ENCODE measurements at regions not wholly inside any gene's neighbourhood (a gene's known extent, or its start where the extent isn't known, plus 50 kb on each side); places are given as distances from the start of the nearest gene placed in this dataset.

DNA sequence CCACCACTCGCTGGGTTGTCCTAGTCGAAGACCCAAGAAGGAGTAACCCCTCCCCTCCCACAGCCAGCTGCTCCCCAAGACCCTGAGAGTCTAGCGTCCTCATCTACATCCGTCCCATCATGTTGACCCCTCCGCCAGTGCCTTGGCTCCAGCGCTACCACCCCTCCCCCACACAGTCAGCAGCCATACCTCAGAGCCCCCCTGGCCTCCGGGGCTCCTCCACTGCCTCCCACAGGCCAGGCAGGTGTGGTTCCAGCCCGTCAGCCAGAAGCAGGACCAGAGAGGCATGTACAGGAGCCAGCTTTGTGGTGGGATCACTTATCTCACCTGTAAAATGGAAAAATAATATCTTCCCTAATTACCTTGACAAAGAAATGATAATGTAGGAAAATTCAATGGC is 51.5 kb upstream of the PHF21B start:
- DNase-seq (ENCODE audit: low spot score): no peak
- H3K27me3 Mint-ChIP-seq (ENCODE audit: unreplicated experiment): no peaks in the 10 kb centered on the region
- no peaks in the 10 kb centered on the region for H3K9me3 Mint-ChIP-seq (ENCODE audit: unreplicated experiment)
- no peak overlapping the region for H3K4me3 Mint-ChIP-seq (ENCODE audit: unreplicated experiment)
- no peak overlapping the region for H3K27ac Mint-ChIP-seq (ENCODE audit: unreplicated experiment)
- TF ChIP-seq, protein P1, sequence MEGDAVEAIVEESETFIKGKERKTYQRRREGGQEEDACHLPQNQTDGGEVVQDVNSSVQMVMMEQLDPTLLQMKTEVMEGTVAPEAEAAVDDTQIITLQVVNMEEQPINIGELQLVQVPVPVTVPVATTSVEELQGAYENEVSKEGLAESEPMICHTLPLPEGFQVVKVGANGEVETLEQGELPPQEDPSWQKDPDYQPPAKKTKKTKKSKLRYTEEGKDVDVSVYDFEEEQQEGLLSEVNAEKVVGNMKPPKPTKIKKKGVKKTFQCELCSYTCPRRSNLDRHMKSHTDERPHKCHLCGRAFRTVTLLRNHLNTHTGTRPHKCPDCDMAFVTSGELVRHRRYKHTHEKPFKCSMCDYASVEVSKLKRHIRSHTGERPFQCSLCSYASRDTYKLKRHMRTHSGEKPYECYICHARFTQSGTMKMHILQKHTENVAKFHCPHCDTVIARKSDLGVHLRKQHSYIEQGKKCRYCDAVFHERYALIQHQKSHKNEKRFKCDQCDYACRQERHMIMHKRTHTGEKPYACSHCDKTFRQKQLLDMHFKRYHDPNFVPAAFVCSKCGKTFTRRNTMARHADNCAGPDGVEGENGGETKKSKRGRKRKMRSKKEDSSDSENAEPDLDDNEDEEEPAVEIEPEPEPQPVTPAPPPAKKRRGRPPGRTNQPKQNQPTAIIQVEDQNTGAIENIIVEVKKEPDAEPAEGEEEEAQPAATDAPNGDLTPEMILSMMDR (IDR thresholded peaks at IDR 0.05; ENCODE audit: unreplicated experiment): no peak
- H3K4me1 Mint-ChIP-seq (ENCODE audit: unreplicated experiment): no peaks in the 10 kb centered on the region
- H3K36me3 Mint-ChIP-seq (ENCODE audit: low read depth, unreplicated experiment): no peaks in the 10 kb centered on the region

DNA sequence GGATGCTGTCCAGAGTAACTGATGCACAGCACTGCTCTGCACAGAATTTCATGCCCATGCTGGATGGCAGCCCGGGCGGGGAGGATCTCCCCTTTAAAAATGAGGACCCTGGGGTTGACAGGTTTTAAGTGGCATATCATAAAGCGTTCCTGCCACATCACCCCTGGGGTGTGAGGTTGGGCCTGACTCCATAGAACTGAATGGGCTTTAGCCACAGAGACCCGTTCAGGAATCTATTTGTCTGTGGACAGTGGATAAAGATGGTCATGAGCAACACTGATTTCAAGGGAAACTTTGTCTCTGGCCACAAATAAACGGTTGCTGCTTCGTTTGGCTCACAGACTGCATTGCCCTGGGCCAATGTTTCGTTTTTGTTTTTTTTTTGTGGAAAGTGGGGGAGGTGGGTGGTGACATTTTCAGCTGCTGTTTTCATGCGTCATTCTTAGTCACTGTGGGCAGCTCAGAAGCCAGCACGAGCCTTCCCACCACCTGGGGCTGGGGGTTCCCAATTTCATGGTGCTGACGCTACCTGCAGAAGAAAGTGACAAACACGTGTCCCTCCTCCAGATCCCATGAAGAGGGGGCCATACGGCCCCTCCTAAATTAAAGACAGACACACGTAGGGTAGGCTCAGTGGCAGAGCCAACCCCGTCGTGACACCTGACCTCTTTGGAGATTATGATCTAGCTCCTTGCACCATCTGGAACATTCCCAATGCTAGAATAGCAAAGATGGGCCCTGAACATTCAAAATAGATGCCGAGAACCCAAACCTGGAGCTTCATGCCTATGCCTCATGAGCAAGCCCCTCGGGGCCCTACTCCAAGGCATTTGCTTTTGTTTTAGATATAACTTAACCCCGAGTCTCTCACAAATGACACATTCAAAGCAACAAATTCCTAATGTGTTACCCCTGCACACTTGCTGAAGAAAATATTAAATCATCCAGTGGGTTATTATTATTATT is 54.8 kb upstream of the PHF21B start:
- Mint-ChIP-seq H3K4me3 (ENCODE audit: unreplicated experiment) (no peak overlapping the region), H3K9me3 (ENCODE audit: unreplicated experiment) (no peaks in the 10 kb centered on the region), H3K27me3 (ENCODE audit: unreplicated experiment) (no peaks in the 10 kb centered on the region), H3K36me3 (ENCODE audit: low read depth, unreplicated experiment) (peaks cover 3% of the 10 kb centered on the region), H3K4me1 (ENCODE audit: unreplicated experiment) (no peaks in the 10 kb centered on the region), H3K27ac (ENCODE audit: unreplicated experiment) (no peak overlapping the region)
- DNase-seq (ENCODE audit: low spot score): no peak
- TF ChIP-seq, protein P1 (IDR thresholded peaks at IDR 0.05; ENCODE audit: unreplicated experiment): no peak

DNA sequence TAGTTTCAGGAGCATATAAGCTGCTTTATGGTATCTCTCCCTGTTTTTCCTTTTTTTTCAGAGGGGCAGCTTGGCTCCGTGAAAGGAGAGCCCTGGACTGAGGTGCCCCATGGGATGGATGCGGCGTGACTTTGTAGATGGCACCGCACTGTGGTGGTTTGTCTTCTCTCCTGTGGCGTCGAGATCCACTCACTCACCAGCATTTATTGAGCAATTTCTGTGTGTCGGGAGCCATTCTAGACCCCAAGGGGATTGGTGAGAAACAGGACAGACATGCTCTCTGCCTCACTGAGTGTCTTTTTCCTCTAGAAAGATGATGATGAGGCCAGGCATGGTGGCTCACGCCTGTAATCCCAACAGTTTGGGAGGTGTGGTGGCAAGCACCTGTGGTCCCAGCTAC is 55.9 kb upstream of the PHF21B start:
- Mint-ChIP-seq H3K27ac (ENCODE audit: unreplicated experiment) (no peak overlapping the region), H3K9me3 (ENCODE audit: unreplicated experiment) (no peaks in the 10 kb centered on the region), H3K27me3 (ENCODE audit: unreplicated experiment) (no peaks in the 10 kb centered on the region), H3K36me3 (ENCODE audit: low read depth, unreplicated experiment) (peaks cover 3% of the 10 kb centered on the region), H3K4me3 (ENCODE audit: unreplicated experiment) (no peak overlapping the region), H3K4me1 (ENCODE audit: unreplicated experiment) (no peaks in the 10 kb centered on the region)
- DNase-seq (ENCODE audit: low spot score): no peak
- TF ChIP-seq, protein P1 (IDR thresholded peaks at IDR 0.05; ENCODE audit: unreplicated experiment): no peak

DNA sequence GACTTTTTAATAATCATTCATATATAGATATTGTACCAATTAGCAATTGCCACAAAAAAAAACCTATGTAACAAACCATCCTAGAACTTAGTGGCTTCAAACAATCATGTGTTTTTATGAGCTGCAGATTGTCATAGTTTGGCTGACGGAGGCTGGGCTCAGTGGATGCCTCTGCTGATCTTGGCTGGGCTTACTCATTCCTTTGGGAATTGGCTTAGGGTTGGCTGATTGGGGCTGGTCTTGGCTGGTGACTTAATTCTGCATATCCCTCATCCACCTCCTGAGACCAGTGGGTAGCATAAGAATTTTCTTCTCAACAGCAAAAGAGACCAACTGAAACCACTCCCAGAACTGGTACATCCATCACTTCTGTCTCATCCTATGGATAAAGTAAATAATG is 57.9 kb upstream of the PHF21B start:
- no peak for DNase-seq (ENCODE audit: low spot score)
- Mint-ChIP-seq H3K9me3 (ENCODE audit: unreplicated experiment) (no peaks in the 10 kb centered on the region), H3K27me3 (ENCODE audit: unreplicated experiment) (peaks cover 4% of the 10 kb centered on the region), H3K36me3 (ENCODE audit: low read depth, unreplicated experiment) (peaks cover 3% of the 10 kb centered on the region), H3K4me1 (ENCODE audit: unreplicated experiment) (no peaks in the 10 kb centered on the region), H3K4me3 (ENCODE audit: unreplicated experiment) (no peak overlapping the region), H3K27ac (ENCODE audit: unreplicated experiment) (no peak overlapping the region)
- TF ChIP-seq, protein P1 (IDR thresholded peaks at IDR 0.05; ENCODE audit: unreplicated experiment): no peak

DNA sequence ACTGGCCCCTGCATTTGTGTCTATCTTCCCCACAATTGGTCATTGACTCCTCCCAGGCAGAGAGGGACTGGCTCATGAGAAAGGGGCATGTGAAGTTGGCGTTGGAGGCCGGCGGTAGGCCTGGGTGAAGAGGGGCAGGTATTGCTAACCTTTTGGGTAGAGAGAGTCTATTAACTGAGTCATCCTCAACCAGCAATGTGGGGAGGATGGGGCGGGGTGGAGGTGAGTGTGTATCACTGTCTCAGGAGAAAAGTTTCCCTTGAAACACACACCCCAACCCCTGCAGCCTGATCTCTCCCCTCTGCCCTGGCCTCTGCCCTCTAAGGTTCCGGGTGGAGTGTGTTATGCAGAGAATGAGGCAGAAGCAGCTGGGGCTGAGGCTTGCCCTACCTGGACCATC is 60.1 kb upstream of the PHF21B start:
- H3K9me3 Mint-ChIP-seq (ENCODE audit: unreplicated experiment): no peaks in the 10 kb centered on the region

More for the DNA sequence above, 60.1 kb upstream of the PHF21B start:
- H3K27me3 Mint-ChIP-seq (ENCODE audit: unreplicated experiment): peaks cover 10% of the 10 kb centered on the region
- no peaks in the 10 kb centered on the region for H3K4me1 Mint-ChIP-seq (ENCODE audit: unreplicated experiment)
- H3K27ac Mint-ChIP-seq (ENCODE audit: unreplicated experiment): no peak overlapping the region
- DNase-seq (ENCODE audit: low spot score): no peak
- TF ChIP-seq, protein P1 (IDR thresholded peaks at IDR 0.05; ENCODE audit: unreplicated experiment): no peak
- H3K36me3 Mint-ChIP-seq (ENCODE audit: low read depth, unreplicated experiment): peaks cover 3% of the 10 kb centered on the region
- no peak overlapping the region for H3K4me3 Mint-ChIP-seq (ENCODE audit: unreplicated experiment)
